ENCODE measurements at regions not wholly inside any gene's neighbourhood (a gene's known extent, or its start where the extent isn't known, plus 50 kb on each side); places are given as distances from the start of the nearest gene placed in this dataset.

DNA sequence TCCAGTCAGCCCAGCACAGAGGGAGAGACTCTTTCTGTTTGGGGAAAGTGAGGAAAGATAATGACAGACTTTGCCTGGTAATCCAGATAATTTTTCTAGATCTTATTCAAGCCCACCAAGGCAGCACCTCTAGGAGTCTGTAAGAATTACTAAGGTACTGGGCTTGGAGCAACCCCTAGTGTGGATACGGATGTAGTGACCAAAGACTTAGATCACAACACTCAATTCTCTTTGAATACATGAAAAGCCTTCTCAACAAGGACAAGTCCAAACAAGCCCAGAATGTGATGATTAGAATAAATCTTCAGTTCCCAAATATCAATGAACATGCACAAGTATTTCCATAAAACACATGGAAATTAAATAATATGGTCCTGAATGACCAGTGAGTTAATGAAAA lies 206.9 kb downstream of the MRPL39 start:
- ATAC-seq: no peak

DNA sequence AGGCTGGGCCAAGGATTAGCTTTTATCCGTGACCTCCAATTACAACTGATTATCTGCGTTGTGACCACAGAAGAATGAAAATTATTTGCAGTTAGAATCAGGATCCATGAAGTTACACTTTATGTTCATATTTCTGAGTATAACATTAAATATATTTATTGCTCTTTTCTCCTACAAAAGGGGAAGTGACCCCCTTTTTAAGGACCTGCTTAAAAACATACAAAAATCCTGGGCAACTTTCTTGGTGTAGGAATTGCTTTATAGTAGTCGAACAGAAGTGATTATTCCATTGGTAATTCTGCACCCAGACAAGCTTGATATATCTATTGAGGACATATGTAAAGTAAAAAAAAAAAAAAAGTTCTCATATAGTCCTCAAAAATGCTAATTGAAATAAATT lies 208.7 kb downstream of the MRPL39 start:
- CTCF ChIA-PET: no interaction called here
- no peaks in the 10 kb centered on the region for H3K4me1 ChIP-seq
- POLR2A ChIA-PET: no interaction called here
- ATAC-seq (no peak), DNase-seq (ENCODE audit: low read depth in 1 of 2, low spot score in 1 of 2) (no peak), FAIRE-seq (no peak)
- no peaks in the 10 kb centered on the region for H3K9me3 ChIP-seq
- no peak overlapping the region for H3K27ac ChIP-seq
- WGBS (ENCODE audit: missing lambda C conversion rate): 19% methylated on average over 3 of the region's 3 CpGs
- no peak overlapping the region for H3K4me2 ChIP-seq
- H3K4me3 ChIP-seq: no peak overlapping the region
- TF ChIP-seq FOSB (CRISPR knock-in tag; IDR thresholded peaks at IDR 0.05): no peak
- TF ChIP-seq, protein P1, sequence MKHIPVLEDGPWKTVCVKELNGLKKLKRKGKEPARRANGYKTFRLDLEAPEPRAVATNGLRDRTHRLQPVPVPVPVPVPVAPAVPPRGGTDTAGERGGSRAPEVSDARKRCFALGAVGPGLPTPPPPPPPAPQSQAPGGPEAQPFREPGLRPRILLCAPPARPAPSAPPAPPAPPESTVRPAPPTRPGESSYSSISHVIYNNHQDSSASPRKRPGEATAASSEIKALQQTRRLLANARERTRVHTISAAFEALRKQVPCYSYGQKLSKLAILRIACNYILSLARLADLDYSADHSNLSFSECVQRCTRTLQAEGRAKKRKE (CRISPR knock-in tag; IDR thresholded peaks at IDR 0.05; ENCODE audit: low read depth): no peak
- TF ChIP-seq CEBPB (IDR thresholded peaks at IDR 0.05): no peak
- no peak for TF ChIP-seq TP53 (CRISPR knock-in tag; IDR thresholded peaks at IDR 0.05)
- no peak for TF ChIP-seq HOXB13 (CRISPR knock-in tag; IDR thresholded peaks at IDR 0.05; ENCODE audit: low read depth)
- TF ChIP-seq GATA3 (IDR thresholded peaks at IDR 0.05; ENCODE audit: borderline replicate concordance): no peak
- no peak for TF ChIP-seq SMC3 (IDR thresholded peaks at IDR 0.05)
- TF ChIP-seq RFX5 (IDR thresholded peaks at IDR 0.05): no peak
- TF ChIP-seq NR3C1 (IDR thresholded peaks at IDR 0.05): no peak
- no peak for TF ChIP-seq KDM1A (IDR thresholded peaks at IDR 0.05; ENCODE audit: low read depth)
- TF ChIP-seq, protein P2, sequence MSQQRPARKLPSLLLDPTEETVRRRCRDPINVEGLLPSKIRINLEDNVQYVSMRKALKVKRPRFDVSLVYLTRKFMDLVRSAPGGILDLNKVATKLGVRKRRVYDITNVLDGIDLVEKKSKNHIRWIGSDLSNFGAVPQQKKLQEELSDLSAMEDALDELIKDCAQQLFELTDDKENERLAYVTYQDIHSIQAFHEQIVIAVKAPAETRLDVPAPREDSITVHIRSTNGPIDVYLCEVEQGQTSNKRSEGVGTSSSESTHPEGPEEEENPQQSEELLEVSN (IDR thresholded peaks at IDR 0.05; ENCODE audit: borderline replicate concordance, low read depth): no peak
- TF ChIP-seq RARB (CRISPR knock-in tag; IDR thresholded peaks at IDR 0.05): no peak
- TF ChIP-seq, protein P3, sequence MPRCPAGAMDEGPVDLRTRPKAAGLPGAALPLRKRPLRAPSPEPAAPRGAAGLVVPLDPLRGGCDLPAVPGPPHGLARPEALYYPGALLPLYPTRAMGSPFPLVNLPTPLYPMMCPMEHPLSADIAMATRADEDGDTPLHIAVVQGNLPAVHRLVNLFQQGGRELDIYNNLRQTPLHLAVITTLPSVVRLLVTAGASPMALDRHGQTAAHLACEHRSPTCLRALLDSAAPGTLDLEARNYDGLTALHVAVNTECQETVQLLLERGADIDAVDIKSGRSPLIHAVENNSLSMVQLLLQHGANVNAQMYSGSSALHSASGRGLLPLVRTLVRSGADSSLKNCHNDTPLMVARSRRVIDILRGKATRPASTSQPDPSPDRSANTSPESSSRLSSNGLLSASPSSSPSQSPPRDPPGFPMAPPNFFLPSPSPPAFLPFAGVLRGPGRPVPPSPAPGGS (IDR thresholded peaks at IDR 0.05): no peak

More for the DNA sequence above, 206.9 kb downstream of the MRPL39 start:
- Histone ChIP-seq H3K4me2 (no peak overlapping the region), H3K4me1 (no peaks in the 10 kb centered on the region), H3K4me3 (no peak overlapping the region), H3K27ac (no peak overlapping the region), H3K9me3 (no peaks in the 10 kb centered on the region)
- FAIRE-seq (no peak), DNase-seq (ENCODE audit: low read depth in 1 of 2, low spot score in 1 of 2) (no peak)
- 21% methylated on average over 1 of the region's 1 CpG for WGBS (ENCODE audit: missing lambda C conversion rate)
- POLR2A ChIA-PET: no interaction called here
- CTCF ChIA-PET: no interaction called here
- TF ChIP-seq, protein P4, sequence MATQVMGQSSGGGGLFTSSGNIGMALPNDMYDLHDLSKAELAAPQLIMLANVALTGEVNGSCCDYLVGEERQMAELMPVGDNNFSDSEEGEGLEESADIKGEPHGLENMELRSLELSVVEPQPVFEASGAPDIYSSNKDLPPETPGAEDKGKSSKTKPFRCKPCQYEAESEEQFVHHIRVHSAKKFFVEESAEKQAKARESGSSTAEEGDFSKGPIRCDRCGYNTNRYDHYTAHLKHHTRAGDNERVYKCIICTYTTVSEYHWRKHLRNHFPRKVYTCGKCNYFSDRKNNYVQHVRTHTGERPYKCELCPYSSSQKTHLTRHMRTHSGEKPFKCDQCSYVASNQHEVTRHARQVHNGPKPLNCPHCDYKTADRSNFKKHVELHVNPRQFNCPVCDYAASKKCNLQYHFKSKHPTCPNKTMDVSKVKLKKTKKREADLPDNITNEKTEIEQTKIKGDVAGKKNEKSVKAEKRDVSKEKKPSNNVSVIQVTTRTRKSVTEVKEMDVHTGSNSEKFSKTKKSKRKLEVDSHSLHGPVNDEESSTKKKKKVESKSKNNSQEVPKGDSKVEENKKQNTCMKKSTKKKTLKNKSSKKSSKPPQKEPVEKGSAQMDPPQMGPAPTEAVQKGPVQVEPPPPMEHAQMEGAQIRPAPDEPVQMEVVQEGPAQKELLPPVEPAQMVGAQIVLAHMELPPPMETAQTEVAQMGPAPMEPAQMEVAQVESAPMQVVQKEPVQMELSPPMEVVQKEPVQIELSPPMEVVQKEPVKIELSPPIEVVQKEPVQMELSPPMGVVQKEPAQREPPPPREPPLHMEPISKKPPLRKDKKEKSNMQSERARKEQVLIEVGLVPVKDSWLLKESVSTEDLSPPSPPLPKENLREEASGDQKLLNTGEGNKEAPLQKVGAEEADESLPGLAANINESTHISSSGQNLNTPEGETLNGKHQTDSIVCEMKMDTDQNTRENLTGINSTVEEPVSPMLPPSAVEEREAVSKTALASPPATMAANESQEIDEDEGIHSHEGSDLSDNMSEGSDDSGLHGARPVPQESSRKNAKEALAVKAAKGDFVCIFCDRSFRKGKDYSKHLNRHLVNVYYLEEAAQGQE (IDR thresholded peaks at IDR 0.05): no peak
- no peak for TF ChIP-seq NFE2L2 (conservative IDR thresholded peaks at IDR 0.05; ENCODE audit: low read length)
- TF ChIP-seq, protein P1 (CRISPR knock-in tag; IDR thresholded peaks at IDR 0.05; ENCODE audit: low read depth): no peak
- TF ChIP-seq BHLHE40 (IDR thresholded peaks at IDR 0.05; ENCODE audit: low read depth, low read length): no peak
- TF ChIP-seq, protein P3 (IDR thresholded peaks at IDR 0.05): no peak
- TF ChIP-seq, protein P5, sequence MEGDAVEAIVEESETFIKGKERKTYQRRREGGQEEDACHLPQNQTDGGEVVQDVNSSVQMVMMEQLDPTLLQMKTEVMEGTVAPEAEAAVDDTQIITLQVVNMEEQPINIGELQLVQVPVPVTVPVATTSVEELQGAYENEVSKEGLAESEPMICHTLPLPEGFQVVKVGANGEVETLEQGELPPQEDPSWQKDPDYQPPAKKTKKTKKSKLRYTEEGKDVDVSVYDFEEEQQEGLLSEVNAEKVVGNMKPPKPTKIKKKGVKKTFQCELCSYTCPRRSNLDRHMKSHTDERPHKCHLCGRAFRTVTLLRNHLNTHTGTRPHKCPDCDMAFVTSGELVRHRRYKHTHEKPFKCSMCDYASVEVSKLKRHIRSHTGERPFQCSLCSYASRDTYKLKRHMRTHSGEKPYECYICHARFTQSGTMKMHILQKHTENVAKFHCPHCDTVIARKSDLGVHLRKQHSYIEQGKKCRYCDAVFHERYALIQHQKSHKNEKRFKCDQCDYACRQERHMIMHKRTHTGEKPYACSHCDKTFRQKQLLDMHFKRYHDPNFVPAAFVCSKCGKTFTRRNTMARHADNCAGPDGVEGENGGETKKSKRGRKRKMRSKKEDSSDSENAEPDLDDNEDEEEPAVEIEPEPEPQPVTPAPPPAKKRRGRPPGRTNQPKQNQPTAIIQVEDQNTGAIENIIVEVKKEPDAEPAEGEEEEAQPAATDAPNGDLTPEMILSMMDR (IDR thresholded peaks at IDR 0.05): no peak
- TF ChIP-seq, protein P2 (IDR thresholded peaks at IDR 0.05; ENCODE audit: borderline replicate concordance, low read depth): no peak
- no peak for TF ChIP-seq FOXS1 (CRISPR knock-in tag; IDR thresholded peaks at IDR 0.05)
- TF ChIP-seq RAD21 (conservative IDR thresholded peaks at IDR 0.05 in 1 of 2, IDR thresholded peaks at IDR 0.05 in 1 of 2): no peak
- TF ChIP-seq, protein P6, sequence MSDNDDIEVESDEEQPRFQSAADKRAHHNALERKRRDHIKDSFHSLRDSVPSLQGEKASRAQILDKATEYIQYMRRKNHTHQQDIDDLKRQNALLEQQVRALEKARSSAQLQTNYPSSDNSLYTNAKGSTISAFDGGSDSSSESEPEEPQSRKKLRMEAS (IDR thresholded peaks at IDR 0.05): no peak
- no peak for TF ChIP-seq ZFP36 (IDR thresholded peaks at IDR 0.05; ENCODE audit: borderline replicate concordance, partially characterized antibody)
- no peak for TF ChIP-seq ZNF302 (CRISPR knock-in tag; IDR thresholded peaks at IDR 0.05)
- no peak for TF ChIP-seq HOXA7 (CRISPR knock-in tag; IDR thresholded peaks at IDR 0.05)
- TF ChIP-seq ZC3H11A (IDR thresholded peaks at IDR 0.05): no peak
- no peak for TF ChIP-seq RFX5 (IDR thresholded peaks at IDR 0.05)
- no peak for TF ChIP-seq MAFK (IDR thresholded peaks at IDR 0.05; ENCODE audit: partially characterized antibody)
- TF ChIP-seq HOXB13 (CRISPR knock-in tag; IDR thresholded peaks at IDR 0.05; ENCODE audit: low read depth): no peak

All from A549 (cell line).